Natural killer cell treated with Interleukin-12 subunit alpha and Interleukin-12 subunit beta and Interleukin-15 and Interleukin-18, amount 100 ng/mL, for 72 hours (primary cell): ENCODE measurements at regions not wholly inside any gene's neighbourhood (a gene's known extent, or its start where the extent isn't known, plus 50 kb on each side); places are given as distances from the start of the nearest gene placed in this dataset.
A peak's percentile ranks its signal among the peaks of the same experiment; 100 is the strongest.

Experiments
- ATAC-seq, 2 donors: fragments of 150-1000 bp; cut with Tn5 transposase in 1 of 2; sonication (Bioruptor Pico), chemical (Tn5 transposase) in 1 of 2; 2 replicates each; pipeline ENCODE4 v1.10.0; 2021
- DNase-seq: peaks from one replicate; pipeline ENCODE4 v3.0.0; 2022; ENCODE audit warnings: low spot score
- H3K27ac Mint-ChIP-seq, 2 donors: 1 replicate in 1 of 2; 2 replicates in 1 of 2; pipeline ENCODE4 v1.8.0; 2022; ENCODE audit warnings: mixed read lengths in 2 of 2, mild to moderate bottlenecking in 1 of 2, moderate library complexity in 1 of 2
- H3K27me3 Mint-ChIP-seq, 2 donors: 1 replicate in 1 of 2; 2 replicates in 1 of 2; pipeline ENCODE4 v1.8.0; 2022; ENCODE audit warnings: mixed read lengths in 2 of 2
- H3K36me3 Mint-ChIP-seq: one replicate; pipeline ENCODE4 v1.8.0; 2022; ENCODE audit warnings: mixed read lengths
- H3K4me1 Mint-ChIP-seq, 2 donors: 1 replicate in 1 of 2; 2 replicates in 1 of 2; pipeline ENCODE4 v1.8.0; 2022; ENCODE audit warnings: low read depth in 2 of 2, mixed read lengths in 2 of 2, mild to moderate bottlenecking in 1 of 2
- H3K4me3 Mint-ChIP-seq: one replicate; pipeline ENCODE4 v1.8.0; 2022; ENCODE audit warnings: mixed read lengths
- H3K9me3 Mint-ChIP-seq: 2 replicates; pipeline ENCODE4 v1.8.0; 2022; ENCODE audit warnings: mixed read lengths

GRCh38 chr15:98138910-98139309, 178.4 kb downstream of the ARRDC4 start:
- Mint-ChIP-seq H3K27ac (no peak overlapping the region), H3K4me1 (peaks cover 5 to 8% of the 10 kb centered on the region in 2 donors), H3K27me3 (peaks cover 3 to 7% of the 10 kb centered on the region in 2 donors), H3K36me3 (no peaks in the 10 kb centered on the region), H3K9me3 (no peaks in the 10 kb centered on the region), H3K4me3 (no peak overlapping the region)
- no peak for ATAC-seq
- no peak for DNase-seq

GRCh38 chr15:98139337-98139736, 178.8 kb downstream of the ARRDC4 start:
- Mint-ChIP-seq H3K4me1 (peaks cover 5 to 8% of the 10 kb centered on the region in 2 donors), H3K27me3 (peaks cover 0 to 5% of the 10 kb centered on the region in 2 donors), H3K27ac (no peak overlapping the region), H3K9me3 (no peaks in the 10 kb centered on the region), H3K36me3 (no peaks in the 10 kb centered on the region), H3K4me3 (no peak overlapping the region)
- no peak for ATAC-seq
- DNase-seq = no peak

- ATAC-seq (no peak), DNase-seq (no peak)
- peaks cover 5 to 8% of the 10 kb centered on the region in 2 donors for H3K27me3 Mint-ChIP-seq
- H3K36me3 Mint-ChIP-seq = no peaks in the 10 kb centered on the region
- H3K27ac Mint-ChIP-seq = no peak overlapping the region
- H3K9me3 Mint-ChIP-seq = no peaks in the 10 kb centered on the region
- peaks cover 4 to 5% of the 10 kb centered on the region in 2 donors for H3K4me1 Mint-ChIP-seq
- no peak overlapping the region for H3K4me3 Mint-ChIP-seq
Measured at GRCh38 chr15:98142572-98142971, 182.1 kb downstream of the ARRDC4 start.

- Mint-ChIP-seq H3K4me1 (peaks cover 4 to 5% of the 10 kb centered on the region in 2 donors), H3K4me3 (no peak overlapping the region), H3K9me3 (no peaks in the 10 kb centered on the region), H3K36me3 (no peaks in the 10 kb centered on the region), H3K27ac (no peak overlapping the region), H3K27me3 (peaks cover 5 to 8% of the 10 kb centered on the region in 2 donors)
- ATAC-seq (no peak), DNase-seq (no peak)
Measured at GRCh38 chr15:98143116-98143515, 182.6 kb downstream of the ARRDC4 start.

- Mint-ChIP-seq H3K4me3 (no peak overlapping the region), H3K27ac (no peak overlapping the region), H3K4me1 (peaks cover under 1% of the 10 kb centered on the region in 2 donors), H3K9me3 (no peaks in the 10 kb centered on the region), H3K27me3 (peaks cover 5 to 8% of the 10 kb centered on the region in 2 donors), H3K36me3 (no peaks in the 10 kb centered on the region)
- ATAC-seq (no peak), DNase-seq (no peak)
Measured at GRCh38 chr15:98144388-98144787, 183.9 kb downstream of the ARRDC4 start.

- Mint-ChIP-seq H3K4me1 (peaks cover 0 to 3% of the 10 kb centered on the region in 2 donors), H3K27ac (no peak overlapping the region), H3K27me3 (peaks cover 7 to 8% of the 10 kb centered on the region in 2 donors), H3K9me3 (no peaks in the 10 kb centered on the region), H3K36me3 (no peaks in the 10 kb centered on the region), H3K4me3 (no peak overlapping the region)
- no peak for ATAC-seq
- DNase-seq = no peak
Measured at GRCh38 chr15:98146031-98146820, 185.7 kb downstream of the ARRDC4 start.

GRCh38 chr15:98147415-98147814, 186.9 kb downstream of the ARRDC4 start:
- ATAC-seq (no peak), DNase-seq (no peak)
- no peaks in the 10 kb centered on the region for H3K36me3 Mint-ChIP-seq
- H3K27me3 Mint-ChIP-seq = peaks cover 10 to 11% of the 10 kb centered on the region in 2 donors
- H3K27ac Mint-ChIP-seq = no peak overlapping the region
- H3K4me3 Mint-ChIP-seq = no peak overlapping the region
- no peaks in the 10 kb centered on the region for H3K9me3 Mint-ChIP-seq
- H3K4me1 Mint-ChIP-seq = peaks cover 0 to 3% of the 10 kb centered on the region in 2 donors

GRCh38 chr15:98150084-98150483, 189.6 kb downstream of the ARRDC4 start:
- Mint-ChIP-seq H3K27me3 (peaks cover 23 to 33% of the 10 kb centered on the region in 2 donors), H3K27ac (no peak overlapping the region), H3K36me3 (peaks cover 6% of the 10 kb centered on the region), H3K4me3 (no peak overlapping the region), H3K4me1 (peaks cover 0 to 3% of the 10 kb centered on the region in 2 donors), H3K9me3 (no peaks in the 10 kb centered on the region)
- DNase-seq (no peak), ATAC-seq (no peak)

- peaks cover 6% of the 10 kb centered on the region for H3K36me3 Mint-ChIP-seq
Measured at GRCh38 chr15:98150536-98150935, 190.0 kb downstream of the ARRDC4 start.

GRCh38 chr15:98151096-98151495, 190.6 kb downstream of the ARRDC4 start:
- no peak for ATAC-seq
- no peak overlapping the region for H3K4me3 Mint-ChIP-seq
- H3K4me1 Mint-ChIP-seq = peaks cover 0 to 6% of the 10 kb centered on the region in 2 donors
- peaks cover 24 to 29% of the 10 kb centered on the region in 2 donors for H3K27me3 Mint-ChIP-seq
- H3K9me3 Mint-ChIP-seq = no peaks in the 10 kb centered on the region
- H3K27ac Mint-ChIP-seq = no peak overlapping the region
- peaks cover 6% of the 10 kb centered on the region for H3K36me3 Mint-ChIP-seq
- DNase-seq = no peak

More at GRCh38 chr15:98150536-98150935, 190.0 kb downstream of the ARRDC4 start:
- H3K27me3 Mint-ChIP-seq = peaks cover 24 to 32% of the 10 kb centered on the region in 2 donors
- H3K9me3 Mint-ChIP-seq = no peaks in the 10 kb centered on the region
- DNase-seq (no peak), ATAC-seq (no peak)
- peaks cover 0 to 6% of the 10 kb centered on the region in 2 donors for H3K4me1 Mint-ChIP-seq
- H3K27ac Mint-ChIP-seq = no peak overlapping the region
- H3K4me3 Mint-ChIP-seq = no peak overlapping the region

- H3K36me3 Mint-ChIP-seq = peaks cover 6% of the 10 kb centered on the region
- no peak overlapping the region for H3K4me3 Mint-ChIP-seq
- H3K27me3 Mint-ChIP-seq = peaks cover 21 to 29% of the 10 kb centered on the region in 2 donors
- H3K9me3 Mint-ChIP-seq = no peaks in the 10 kb centered on the region
- H3K4me1 Mint-ChIP-seq = peaks cover 0 to 6% of the 10 kb centered on the region in 2 donors
- no peak overlapping the region for H3K27ac Mint-ChIP-seq
- DNase-seq (no peak), ATAC-seq (no peak)
Measured at GRCh38 chr15:98152156-98152555, 191.7 kb downstream of the ARRDC4 start.

- H3K9me3 Mint-ChIP-seq = no peaks in the 10 kb centered on the region
- H3K27ac Mint-ChIP-seq = no peak overlapping the region
- ATAC-seq (no peak), DNase-seq (no peak)
- peaks cover 26 to 29% of the 10 kb centered on the region in 2 donors for H3K27me3 Mint-ChIP-seq
- H3K4me3 Mint-ChIP-seq = no peak overlapping the region
- peaks cover 7 to 17% of the 10 kb centered on the region in 2 donors for H3K4me1 Mint-ChIP-seq
- H3K36me3 Mint-ChIP-seq = peaks cover 6% of the 10 kb centered on the region
Measured at GRCh38 chr15:98154863-98155262, 194.4 kb downstream of the ARRDC4 start.

- Mint-ChIP-seq H3K4me3 (no peak overlapping the region), H3K27me3 (peaks cover 29% of the 10 kb centered on the region in 2 donors), H3K27ac (no peak overlapping the region), H3K36me3 (peaks cover 6% of the 10 kb centered on the region), H3K9me3 (no peaks in the 10 kb centered on the region), H3K4me1 (peaks cover 12 to 22% of the 10 kb centered on the region in 2 donors)
- DNase-seq (no peak), ATAC-seq (no peak)
Measured at GRCh38 chr15:98155356-98155755, 194.9 kb downstream of the ARRDC4 start.

GRCh38 chr15:98160236-98160635, 199.7 kb downstream of the ARRDC4 start:
- Mint-ChIP-seq H3K27ac (peak overlapping the region; percentile 40 to 57), H3K4me3 (peak overlapping the region; percentile 61), H3K27me3 (peaks cover 5 to 19% of the 10 kb centered on the region in 2 donors), H3K9me3 (no peaks in the 10 kb centered on the region), H3K4me1 (peaks cover 21 to 25% of the 10 kb centered on the region in 2 donors), H3K36me3 (no peaks in the 10 kb centered on the region)
- DNase-seq (peak; percentile 78), ATAC-seq (peak; percentile 96 to 98)
